ENCODE measurements at regions not wholly inside any gene's neighbourhood (a gene's known extent, or its start where the extent isn't known, plus 50 kb on each side); places are given as distances from the start of the nearest gene placed in this dataset.

DNA sequence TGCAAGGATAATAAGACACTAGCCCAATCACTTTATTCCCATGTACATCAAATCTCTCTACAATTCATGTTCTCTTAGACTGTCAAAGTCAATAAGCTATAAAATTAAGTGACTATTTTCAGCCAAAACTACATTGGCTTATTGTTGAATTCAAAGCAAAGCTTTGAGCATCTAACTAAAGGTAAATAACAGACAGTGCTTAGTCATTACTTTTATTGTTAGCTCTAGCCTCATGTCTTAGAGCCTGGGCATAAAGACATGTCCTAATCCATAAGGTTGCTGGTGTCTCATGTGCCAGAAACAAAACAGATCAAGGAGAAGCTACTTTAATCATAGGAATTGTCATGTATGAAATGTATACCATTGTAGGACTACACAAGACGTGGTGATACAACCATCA, 103.1 kb upstream of the UNC5C start:
- no peak for DNase-seq

DNA sequence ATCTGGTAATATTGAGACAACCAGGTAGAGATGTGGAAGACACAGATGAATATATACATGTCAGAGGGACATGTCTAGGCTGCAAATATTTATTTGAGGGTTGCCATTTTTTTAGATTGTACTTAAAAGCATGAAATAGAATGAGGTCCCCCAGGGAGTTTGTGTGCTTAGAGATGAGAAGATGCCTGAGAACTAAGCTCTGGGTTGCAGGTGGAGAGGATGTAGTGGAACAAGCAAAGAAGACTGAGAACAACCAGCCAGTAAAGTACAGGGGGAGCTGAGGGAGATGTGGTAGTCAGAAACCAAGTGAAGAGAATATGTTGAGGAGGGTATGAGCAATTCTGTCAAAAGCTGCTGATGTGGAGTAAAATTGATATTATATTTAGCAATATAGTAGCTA, 95.6 kb upstream of the UNC5C start:
- DNase-seq, result no peak

DNA sequence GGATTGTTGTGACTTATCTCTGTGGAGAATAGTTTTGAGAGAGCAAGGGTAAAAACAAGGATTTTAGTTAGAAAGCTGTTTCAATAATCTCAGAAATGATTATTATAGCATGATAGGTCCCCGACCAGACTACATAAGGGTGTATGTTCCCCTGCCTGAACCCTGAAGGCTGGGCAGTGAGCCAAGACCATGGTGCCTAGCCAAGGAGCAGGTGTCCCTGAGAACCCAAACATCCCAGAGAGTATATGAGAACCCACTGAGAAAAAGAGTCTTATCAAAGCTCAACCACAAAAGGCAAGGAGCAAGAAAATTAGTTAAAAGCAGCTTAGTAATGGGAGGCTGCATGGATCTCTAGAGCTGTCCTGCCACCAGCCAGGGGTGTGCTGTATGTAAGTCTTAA, 94.9 kb upstream of the UNC5C start:
- peak in 1 of 2 experiments; percentile 37 for DNase-seq

DNA sequence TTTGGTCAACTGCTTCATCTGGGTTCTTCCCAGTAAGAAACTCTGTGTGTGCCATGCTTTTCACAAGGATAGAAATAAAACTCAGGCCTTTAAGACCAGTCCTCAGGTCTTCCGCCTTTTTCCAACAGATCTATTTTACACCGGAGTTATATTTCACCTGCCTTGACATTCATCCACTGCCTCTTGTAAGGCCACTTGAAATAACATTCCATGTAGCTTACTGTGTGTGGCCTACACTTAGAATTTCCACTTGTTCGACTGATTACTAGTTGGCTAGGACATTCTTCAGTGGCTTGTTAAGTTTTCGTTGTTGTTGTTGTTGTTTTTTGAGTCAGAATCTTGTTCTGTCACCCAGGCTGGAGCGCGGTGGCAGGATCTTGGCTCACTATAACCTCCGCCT, 92.8 kb upstream of the UNC5C start:
- DNase-seq, result no peak

DNA sequence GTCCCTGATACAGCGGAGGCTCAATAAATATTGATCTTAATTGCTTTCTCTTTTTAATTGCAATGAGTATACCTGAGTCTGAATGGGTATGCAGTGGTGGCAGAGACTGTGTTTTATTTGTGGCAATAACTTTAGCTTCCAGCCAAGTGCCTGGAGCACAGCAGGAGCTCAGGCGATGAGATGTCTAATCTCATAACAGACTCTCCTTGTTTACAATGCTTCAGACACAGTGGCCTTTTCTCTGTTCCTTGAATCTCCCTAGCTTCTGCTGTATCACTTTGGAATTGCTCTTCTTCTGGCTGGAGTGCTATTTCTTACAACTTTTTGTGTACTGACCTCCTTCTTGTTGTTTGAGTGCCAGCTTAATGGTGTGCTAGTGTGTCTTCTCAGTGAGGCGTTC, 91.5 kb upstream of the UNC5C start:
- DNase-seq, result no peak

DNA sequence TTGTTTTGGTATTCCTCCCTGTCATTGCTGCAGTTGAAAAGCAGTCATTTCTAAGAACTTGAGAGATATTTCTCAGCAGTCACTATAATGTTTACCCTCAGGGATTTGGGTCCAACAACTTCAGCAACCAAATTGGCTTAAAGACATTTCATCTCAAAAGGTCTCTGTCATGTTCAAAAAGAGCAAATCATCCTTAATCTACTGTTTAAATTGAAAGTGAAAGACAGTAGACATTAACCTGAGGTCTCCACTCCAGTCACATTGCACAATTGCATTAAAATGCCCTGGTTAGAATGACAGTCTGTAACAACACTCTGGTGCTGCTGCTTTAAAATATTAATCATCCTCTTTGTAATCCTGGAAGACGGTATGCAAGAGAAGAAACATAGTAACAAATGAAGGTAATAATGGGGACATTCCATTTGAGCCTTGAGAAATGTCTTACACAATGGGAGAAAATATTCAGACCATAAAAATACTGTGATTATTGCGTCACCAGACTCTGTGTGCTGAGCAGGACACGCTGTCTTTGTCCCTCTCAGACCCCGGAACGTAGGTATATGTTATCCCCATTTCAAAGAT, 90.2 kb upstream of the UNC5C start:
- DNase-seq, result no peak

DNA sequence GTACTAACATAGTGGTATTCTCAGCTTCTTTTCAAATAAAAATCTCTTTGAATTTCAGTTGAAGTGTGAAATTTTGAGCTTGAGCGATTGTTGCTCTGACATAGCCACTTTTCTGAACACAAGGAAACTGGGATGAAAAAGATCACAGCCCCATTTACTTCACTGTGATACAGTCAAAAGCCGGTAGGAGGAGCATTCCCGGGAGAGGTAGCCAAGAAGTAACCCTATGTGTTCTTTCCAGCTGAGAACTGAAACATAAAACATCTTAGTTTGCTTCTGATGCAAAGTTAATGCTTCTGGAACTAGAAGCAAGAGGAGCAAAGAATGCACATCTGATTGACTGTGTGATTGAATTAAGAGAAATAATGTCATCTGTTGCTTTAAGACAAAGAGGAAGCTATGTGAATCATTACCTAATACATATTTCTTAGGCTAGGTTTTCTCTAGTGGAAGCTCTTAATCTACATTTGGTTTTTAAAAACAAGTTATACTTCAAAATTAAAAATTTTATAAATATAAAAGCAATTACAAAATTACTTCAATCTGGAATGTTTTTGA, 88.3 kb upstream of the UNC5C start:
- DNase-seq, result no peak

DNA sequence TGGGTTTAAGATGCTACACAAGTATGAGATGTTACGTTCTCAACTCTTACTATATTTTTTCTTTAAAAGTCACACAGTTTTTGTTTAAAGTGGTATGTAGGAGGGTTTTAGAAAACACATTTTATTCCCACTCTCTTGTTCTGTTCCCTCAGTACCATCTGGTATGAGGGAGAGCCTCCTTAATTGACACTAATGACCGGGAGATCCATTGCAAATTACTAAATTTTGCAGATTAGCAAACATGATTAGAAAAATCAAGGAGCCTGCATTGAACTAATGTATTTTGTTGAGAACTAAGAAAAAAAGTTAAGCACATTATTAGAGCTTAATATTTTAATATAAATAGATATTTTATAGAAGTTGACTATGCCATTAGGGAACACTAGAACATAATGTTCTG, 87.3 kb upstream of the UNC5C start:
- no peak for DNase-seq

DNA sequence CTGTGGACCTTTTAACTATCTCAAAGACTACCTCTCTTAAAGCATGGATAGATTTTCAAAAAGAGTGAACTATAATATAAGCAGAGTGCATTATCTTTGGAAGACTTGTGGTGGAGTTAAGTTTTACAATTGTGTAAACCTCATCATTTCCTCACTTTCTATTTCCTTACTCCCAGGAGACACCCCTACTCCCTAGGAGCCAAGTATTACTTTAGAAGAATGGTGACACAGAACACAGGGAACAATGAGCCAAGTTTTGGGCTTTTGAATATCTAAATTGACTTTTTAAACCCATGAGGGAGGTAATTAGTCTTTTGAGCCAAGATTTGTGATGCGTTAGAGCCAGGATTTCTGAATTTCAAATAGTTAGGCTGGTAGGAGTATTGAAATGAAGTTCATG, 78.9 kb upstream of the UNC5C start:
- DNase-seq, result no peak

DNA sequence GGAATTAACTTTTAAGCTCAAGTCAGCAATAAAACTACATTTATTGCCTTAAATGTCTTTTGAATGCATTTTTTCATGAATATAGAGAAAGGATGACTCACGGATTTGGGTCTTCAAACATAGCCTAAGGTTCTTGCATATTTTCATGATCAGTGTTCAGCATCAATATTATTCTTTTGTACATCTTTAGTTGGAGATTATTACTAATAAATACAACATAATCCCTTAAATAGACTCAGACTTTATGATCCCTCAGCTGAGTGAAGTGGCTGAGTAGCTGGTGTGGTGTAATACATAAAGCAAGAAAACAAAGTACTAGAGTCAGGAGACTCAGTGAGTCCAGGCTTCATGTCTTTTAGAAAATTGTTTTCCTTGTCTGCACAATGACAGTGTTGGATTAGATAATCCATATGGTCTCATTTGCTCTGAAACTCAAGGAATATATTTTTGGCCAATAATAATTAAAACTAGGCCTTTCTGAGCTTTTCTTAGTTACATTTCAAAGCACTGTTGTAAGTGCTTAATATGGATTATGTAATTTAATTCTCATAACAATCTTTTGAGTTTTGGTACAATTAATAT, 78.3 kb upstream of the UNC5C start:
- no peak for DNase-seq

DNA sequence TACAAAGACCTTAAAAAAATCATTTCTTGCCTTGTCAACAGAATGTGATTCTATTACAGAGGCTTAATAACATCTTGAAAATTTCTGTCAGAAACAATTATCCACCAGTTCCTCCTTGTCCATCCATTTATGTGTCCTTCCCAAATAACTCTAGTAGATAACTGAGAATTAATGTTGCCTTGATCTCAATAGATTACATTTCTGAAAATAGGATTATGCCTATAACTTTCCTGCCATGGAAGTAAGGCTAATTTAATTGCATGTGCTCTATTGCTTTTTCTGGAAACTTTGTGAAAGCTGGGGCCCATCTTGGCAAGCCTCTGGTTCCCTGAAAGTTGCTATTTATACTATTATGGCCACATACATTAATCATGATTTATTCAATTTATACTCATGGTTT, 76.2 kb upstream of the UNC5C start:
- no peak for DNase-seq

DNA sequence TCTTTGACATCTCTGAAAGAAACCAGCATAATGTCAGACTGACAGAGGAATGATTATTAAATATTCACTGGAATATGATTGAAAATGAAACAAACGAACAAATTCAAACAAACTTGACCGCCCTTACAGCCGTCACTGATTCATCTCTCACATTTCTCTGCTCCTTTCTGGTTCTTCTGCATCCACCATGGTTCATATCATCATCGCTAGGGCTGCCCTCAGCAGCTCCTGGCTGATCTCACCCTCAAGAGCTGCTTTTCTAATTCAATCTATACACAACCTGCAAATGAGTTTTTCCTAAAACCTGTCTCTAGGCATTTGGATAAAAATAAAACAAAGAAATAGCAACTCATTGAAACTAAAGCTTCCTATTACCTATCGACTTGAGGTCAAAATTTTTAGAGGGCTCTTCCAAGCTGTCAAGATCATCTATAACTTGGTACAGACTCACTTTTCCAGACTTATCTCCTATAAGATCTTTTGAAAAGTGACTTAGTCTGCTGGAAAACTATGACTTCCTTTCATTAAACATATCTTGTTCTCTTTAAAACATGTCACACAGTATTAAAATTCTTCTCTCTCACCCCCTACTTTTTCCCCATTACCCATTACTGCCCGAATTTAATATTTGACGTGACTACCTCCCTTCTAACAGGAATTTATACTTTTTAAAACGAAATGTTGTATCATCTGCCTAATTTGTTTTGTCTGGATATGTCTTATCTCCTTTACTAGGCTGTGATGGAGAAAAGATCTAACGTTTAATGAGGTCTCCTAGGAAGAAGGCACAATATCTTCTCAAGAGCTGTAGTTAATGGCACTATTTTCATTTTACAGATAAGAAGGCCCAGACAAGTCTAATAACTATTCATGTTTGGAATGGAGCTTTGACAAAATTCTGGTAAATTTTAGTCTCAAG, 71.0 kb upstream of the UNC5C start:
- DNase-seq, result no peak

DNA sequence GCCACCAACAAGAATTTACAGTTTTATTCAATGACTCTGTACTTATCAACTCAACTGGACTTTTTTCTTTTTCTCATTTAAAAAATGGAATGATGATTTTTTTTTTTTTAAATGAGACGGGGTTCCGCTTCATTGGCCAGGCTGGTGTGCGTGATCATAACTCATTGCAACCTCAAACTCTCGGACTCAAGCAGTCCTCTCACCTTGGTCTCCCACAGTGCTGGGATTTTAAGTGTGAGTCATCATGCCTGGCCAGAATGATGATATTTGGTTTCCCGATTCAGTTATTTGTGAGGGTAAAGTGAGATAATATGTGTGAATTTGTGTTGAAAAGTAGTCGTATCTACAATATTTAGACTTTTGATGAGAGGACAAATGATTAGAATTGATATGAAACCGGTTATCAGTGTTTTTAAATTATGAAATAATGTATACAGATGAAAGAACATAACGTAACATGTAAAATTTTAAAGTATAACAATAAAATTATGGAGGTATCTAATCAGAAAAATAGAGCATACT, 66.0 kb upstream of the UNC5C start:
- DNase-seq, result no peak

DNA sequence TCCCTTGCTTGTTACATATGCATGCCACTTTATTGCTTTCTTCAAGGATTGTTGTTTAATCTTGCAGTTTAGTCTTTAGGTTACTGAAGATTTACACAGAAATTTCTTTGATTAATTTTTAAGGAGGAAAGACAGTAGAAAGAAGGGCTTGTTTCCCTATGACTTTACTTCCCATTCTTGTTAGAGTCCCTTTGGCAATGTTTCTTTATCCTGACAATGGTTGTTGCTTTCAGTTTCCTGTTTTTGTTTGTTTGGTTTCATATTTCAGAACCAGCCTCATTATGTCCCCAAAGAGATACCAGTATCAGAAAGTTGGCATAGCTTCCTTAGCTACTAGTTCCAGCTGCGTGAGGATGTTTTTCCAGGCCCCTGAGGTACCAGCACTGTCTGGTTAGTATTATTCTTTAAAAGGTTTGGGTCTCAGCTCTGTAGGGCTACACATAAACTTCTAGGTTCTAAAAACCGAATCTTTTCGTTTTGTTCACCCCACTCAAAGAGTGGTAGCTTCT, 61.3 kb upstream of the UNC5C start:
- DNase-seq, result no peak

DNA sequence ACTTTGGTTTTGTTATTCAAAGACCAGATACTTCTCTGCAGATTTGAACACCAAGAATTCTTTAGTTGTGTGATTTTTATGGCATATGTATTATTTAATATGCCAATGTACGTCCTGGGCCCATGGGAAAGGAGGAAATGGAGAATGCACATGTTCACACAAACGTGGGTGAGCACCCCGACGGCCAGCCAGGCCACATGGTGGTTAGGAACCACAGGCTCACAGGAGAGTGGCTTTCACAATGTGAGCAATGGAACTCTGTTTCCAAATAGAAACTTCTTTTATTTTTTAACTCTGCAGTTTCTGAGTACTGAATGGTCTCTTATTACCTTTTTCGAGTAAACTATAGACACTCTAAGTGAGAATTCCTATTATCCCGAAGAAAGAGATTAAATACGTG, 58.0 kb upstream of the UNC5C start:
- no peak for DNase-seq

DNA sequence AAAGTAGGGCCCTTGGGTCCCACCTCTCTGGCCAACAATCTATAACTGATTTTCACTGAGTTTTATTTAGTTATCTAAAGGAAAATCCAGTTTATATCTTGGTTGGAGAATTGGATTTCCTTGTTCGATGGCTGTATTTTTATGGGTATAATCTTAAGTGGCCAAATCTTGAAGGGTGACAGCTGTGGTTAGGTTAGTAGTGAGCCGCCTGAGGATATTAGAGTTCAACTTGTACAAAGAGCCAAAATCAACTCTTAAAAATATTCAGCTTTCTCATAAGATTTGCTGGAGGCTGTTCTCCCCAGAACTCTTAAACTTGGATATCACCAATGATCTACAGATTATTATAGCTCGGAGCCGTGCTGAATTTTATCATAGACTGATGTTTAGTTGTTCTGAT, 54.6 kb upstream of the UNC5C start:
- no peak for DNase-seq

DNA sequence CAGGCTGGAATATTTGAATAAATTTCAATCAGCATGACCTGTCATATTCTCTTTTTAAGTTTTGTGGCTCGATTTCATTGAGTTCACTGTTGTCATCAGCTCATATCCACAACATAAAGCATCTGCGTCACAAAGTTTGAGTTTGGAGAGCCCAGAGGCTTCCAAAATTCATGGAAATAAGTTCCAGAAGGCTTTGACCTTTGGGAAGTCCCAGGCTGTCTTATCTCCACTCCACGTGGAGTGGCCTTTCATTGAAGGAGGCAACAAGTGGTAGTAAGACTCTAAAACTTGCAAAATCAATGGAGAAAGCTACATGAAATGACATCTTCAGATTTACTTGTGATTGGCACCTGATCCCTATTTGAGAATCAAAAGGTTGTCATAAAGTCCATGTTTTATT, 54.1 kb upstream of the UNC5C start:
- DNase-seq, result no peak

DNA sequence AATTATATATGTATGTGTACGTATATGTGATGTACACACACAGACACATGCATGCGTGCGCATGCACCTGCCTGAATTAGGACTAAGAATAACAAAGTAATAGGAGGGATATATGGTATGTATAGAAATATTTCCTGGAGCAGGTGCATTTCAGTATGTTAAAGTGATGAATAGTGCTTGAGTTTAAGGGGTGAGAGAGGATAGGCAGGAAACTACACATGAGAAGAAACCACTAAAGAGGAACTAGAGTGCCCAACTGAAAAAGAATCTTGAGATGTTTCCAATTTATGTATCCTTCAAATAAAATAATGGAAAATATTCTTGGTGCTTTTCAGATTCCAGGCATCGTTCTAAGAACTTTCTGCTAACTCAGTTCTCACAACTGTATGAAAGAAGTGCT, 52.6 kb upstream of the UNC5C start:
- DNase-seq, result no peak

DNA sequence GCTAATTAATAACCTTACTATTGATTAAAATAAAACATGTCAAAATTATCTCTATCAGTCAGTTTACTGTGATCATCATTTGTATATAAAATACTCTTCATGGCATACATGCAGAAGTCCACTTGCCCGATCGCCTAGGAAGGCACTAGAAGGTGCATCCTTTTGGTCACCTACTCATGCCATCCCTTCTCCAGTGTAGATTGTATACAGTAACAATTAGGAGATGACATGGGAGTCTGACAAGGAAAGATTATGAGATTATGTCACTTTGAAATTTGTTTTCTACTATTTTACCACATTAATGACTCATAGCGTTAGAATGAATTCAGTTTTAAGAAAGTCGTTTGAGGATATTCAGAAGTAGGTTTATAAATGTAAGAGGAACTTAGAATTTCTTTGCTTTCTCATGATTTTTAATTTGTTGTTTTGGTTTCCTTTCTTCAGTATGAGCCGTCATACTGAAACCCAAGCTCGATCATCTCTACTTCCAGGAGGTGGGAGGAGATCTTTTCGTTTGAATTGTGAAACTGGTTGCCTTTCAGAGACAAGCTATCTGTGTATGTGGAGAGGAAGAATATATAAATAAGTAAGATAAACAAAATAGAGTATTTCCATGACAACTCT, 51.1 kb upstream of the UNC5C start:
- DNase-seq, result no peak

Data from NCI-H446 (cell line).